ENCODE measurements at regions not wholly inside any gene's neighbourhood (a gene's known extent, or its start where the extent isn't known, plus 50 kb on each side); places are given as distances from the start of the nearest gene placed in this dataset.

DNA sequence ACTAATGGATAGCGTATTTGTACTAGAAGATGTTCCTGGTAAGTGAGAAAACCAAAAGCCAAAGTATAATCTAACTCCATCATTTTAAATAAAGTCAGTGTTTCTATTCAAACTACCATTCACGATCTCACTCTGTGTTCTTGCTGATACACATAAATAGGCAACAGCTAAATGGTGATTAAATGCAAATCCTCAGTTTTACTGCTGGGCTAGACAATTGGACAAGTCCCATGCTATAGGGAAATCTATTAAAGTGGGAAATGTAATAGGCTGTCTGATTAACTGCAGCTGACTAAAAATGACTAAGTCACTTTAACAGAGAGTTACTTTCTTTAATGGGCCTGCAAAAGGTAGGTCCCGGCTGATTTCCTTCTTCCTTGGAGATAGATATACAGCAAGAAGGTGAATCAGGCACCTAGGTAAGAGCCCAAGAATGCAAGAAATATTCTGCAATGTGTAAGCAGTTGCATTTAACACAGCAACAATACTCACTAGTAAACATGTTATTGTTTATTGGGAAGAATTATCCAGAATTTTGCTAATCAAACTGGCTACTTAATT is 298.4 kb downstream of the SLITRK6 start:
- no peak for DNase-seq (ENCODE audit: low spot score)
- in situ Hi-C loops (cut with MboI; ENCODE audit: low sequenced_read_pairs, unreplicated experiment), result no loop called here
- no peak for TF ChIP-seq CTCF (IDR thresholded peaks at IDR 0.05; ENCODE audit: borderline replicate concordance, control extremely low read depth, extremely low read depth, insufficient read depth, missing control alignments)

DNA sequence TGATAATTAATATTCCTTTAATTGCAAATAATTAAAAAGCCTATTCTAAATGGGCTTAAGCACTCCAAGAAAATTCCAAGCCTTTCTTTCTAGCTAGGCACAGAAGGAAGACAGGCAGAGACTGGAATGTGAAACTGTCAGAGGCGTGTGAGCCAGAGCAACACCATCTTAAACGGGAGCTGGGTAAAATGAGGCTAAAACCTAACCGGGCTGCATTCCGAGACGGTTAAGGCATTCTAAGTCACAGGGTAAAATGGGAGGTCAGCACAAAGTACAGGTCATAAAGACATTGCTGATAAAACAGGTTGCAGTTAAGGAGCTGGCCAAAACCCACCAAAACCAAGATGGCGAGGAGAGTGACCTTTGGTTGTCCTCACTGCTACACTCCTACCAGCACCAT is 300.4 kb downstream of the SLITRK6 start:
- DNase-seq (ENCODE audit: low spot score), result no peak
- in situ Hi-C loops (cut with MboI; ENCODE audit: low sequenced_read_pairs, unreplicated experiment), result no loop called here
- TF ChIP-seq CTCF (IDR thresholded peaks at IDR 0.05; ENCODE audit: borderline replicate concordance, control extremely low read depth, extremely low read depth, insufficient read depth, missing control alignments), result no peak

GRCh38 chr13:85497652-85498051 is 301.6 kb downstream of the SLITRK6 start:
- in situ Hi-C loops (cut with MboI; ENCODE audit: low sequenced_read_pairs, unreplicated experiment), result no loop called here
- DNase-seq (ENCODE audit: low spot score), result no peak
- TF ChIP-seq CTCF (IDR thresholded peaks at IDR 0.05; ENCODE audit: borderline replicate concordance, control extremely low read depth, extremely low read depth, insufficient read depth, missing control alignments), result no peak

GRCh38 chr13:85492283-85492682 is 306.9 kb downstream of the SLITRK6 start:
- TF ChIP-seq CTCF (IDR thresholded peaks at IDR 0.05; ENCODE audit: borderline replicate concordance, control extremely low read depth, extremely low read depth, insufficient read depth, missing control alignments), result no peak
- in situ Hi-C loops (cut with MboI; ENCODE audit: low sequenced_read_pairs, unreplicated experiment), result no loop called here
- no peak for DNase-seq (ENCODE audit: low spot score)

GRCh38 chr13:85486663-85487062 is 312.6 kb downstream of the SLITRK6 start:
- TF ChIP-seq CTCF (IDR thresholded peaks at IDR 0.05; ENCODE audit: borderline replicate concordance, control extremely low read depth, extremely low read depth, insufficient read depth, missing control alignments), result no peak
- in situ Hi-C loops (cut with MboI; ENCODE audit: low sequenced_read_pairs, unreplicated experiment), result no loop called here
- no peak for DNase-seq (ENCODE audit: low spot score)

GRCh38 chr13:85473144-85473543 is 326.1 kb downstream of the SLITRK6 start:
- in situ Hi-C loops (cut with MboI; ENCODE audit: low sequenced_read_pairs, unreplicated experiment), result no loop called here
- DNase-seq (ENCODE audit: low spot score), result no peak
- no peak for TF ChIP-seq CTCF (IDR thresholded peaks at IDR 0.05; ENCODE audit: borderline replicate concordance, control extremely low read depth, extremely low read depth, insufficient read depth, missing control alignments)

DNA sequence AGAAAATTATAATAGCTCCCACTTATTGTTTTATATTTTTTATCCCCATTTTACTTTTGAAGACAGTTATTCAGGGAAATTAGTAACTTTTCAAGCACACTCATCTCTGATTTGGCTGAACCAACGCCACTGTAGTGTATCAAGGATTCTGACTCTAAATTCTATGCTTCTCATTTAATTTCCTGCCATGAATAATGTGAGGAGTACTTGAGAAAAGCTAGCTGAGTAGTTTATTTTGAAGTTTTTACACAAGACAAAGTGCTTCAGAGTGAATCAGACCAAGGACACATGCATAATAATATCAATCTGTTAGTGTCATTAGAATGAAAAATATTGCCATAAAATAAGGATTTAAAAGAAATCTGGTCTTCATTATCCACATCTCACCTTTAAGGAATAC is 329.9 kb downstream of the SLITRK6 start:
- DNase-seq (ENCODE audit: low spot score), result no peak
- in situ Hi-C loops (cut with MboI; ENCODE audit: low sequenced_read_pairs, unreplicated experiment), result no loop called here
- no peak for TF ChIP-seq CTCF (IDR thresholded peaks at IDR 0.05; ENCODE audit: borderline replicate concordance, control extremely low read depth, extremely low read depth, insufficient read depth, missing control alignments)

Measured in GM13976 (cell line).